Vagina (tissue), 2 donors: ENCODE measurements at regions not wholly inside any gene's neighbourhood (a gene's known extent, or its start where the extent isn't known, plus 50 kb on each side); places are given as distances from the start of the nearest gene placed in this dataset.

Source experiments
- CTCF ChIP-seq, 3 experiments: fragments of 450-650 bp in 2 of 3; fragments of 200-600 bp in 1 of 3; sonication (generic) in 1 of 3; IDR thresholded peaks; one replicate each; pipeline ENCODE4 v1.5.1; 2017 to 2019; ENCODE audit warnings: antibody characterized with exemption in 3 of 3, mild to moderate bottlenecking in 2 of 3, moderate library complexity in 2 of 3
- POLR2A ChIP-seq, 2 donors: fragments of 450-650 bp; IDR thresholded peaks; one replicate each; pipeline ENCODE4 v1.6.1; 2017; ENCODE audit warnings: antibody characterized with exemption in 2 of 2, mild to moderate bottlenecking in 2 of 2, moderate library complexity in 2 of 2
- POLR2AphosphoS5 ChIP-seq, 2 donors: sonication (generic); formaldehyde crosslinking; IDR thresholded peaks; one replicate each; pipeline ENCODE4 v1.9.0; 2017; ENCODE audit warnings: antibody characterized with exemption in 2 of 2, mild to moderate bottlenecking in 2 of 2, low read depth in 1 of 2; ENCODE audit not compliant: insufficient read depth in 1 of 2

- TF ChIP-seq CTCF (IDR thresholded peaks at IDR 0.05) (no peak), POLR2AphosphoS5 (IDR thresholded peaks at IDR 0.05; ENCODE audit: insufficient read depth in 1 of 2, low read depth in 1 of 2) (no peak), POLR2A (IDR thresholded peaks at IDR 0.05) (no peak)
Measured at GRCh38 chr13:63377986-63378385, 1962.3 kb upstream of the PCDH20 start.
